ENCODE measurements at regions not wholly inside any gene's neighbourhood (a gene's known extent, or its start where the extent isn't known, plus 50 kb on each side); places are given as distances from the start of the nearest gene placed in this dataset.
"Not testable (repeated sequence)": the region's sequence is repeated elsewhere in the genome, so short reads cannot be mapped to it uniquely, and the experiment has no call there.

- in situ Hi-C loops (cut with HindIII; ENCODE audit: low pct_unique_long_range_greater_than_20kb, low sequenced_read_pairs): no loop called here
- DNase-seq (ENCODE audit: low read depth, low spot score): no peak
Measured at GRCh38 chr6:76506808-76507207, 434.3 kb upstream of the IMPG1 start.

- in situ Hi-C loops (cut with HindIII; ENCODE audit: low pct_unique_long_range_greater_than_20kb, low sequenced_read_pairs): no loop called here
- no peak for DNase-seq (ENCODE audit: low read depth, low spot score)
Measured at GRCh38 chr6:76495909-76496308, 423.4 kb upstream of the IMPG1 start.

- DNase-seq (ENCODE audit: low read depth, low spot score); in situ Hi-C loops (cut with HindIII; ENCODE audit: low pct_unique_long_range_greater_than_20kb, low sequenced_read_pairs): not testable (repeated sequence)
Measured at GRCh38 chr6:76491376-76491775, 418.9 kb upstream of the IMPG1 start.

GRCh38 chr6:76490456-76490855 lies 418.0 kb upstream of the IMPG1 start:
- no peak for DNase-seq (ENCODE audit: low read depth, low spot score)

GRCh38 chr6:76481101-76481500 lies 408.6 kb upstream of the IMPG1 start:
- in situ Hi-C loops (cut with HindIII; ENCODE audit: low pct_unique_long_range_greater_than_20kb, low sequenced_read_pairs): no loop called here
- no peak for DNase-seq (ENCODE audit: low read depth, low spot score)

More at GRCh38 chr6:76490456-76490855, 418.0 kb upstream of the IMPG1 start:
- in situ Hi-C loops (cut with HindIII; ENCODE audit: low pct_unique_long_range_greater_than_20kb, low sequenced_read_pairs): no loop called here

GRCh38 chr6:76472858-76473257 lies 400.4 kb upstream of the IMPG1 start:
- in situ Hi-C loops (cut with HindIII; ENCODE audit: low pct_unique_long_range_greater_than_20kb, low sequenced_read_pairs): no loop called here
- no peak for DNase-seq (ENCODE audit: low read depth, low spot score)

GRCh38 chr6:76466286-76466685 lies 393.8 kb upstream of the IMPG1 start:
- no peak for DNase-seq (ENCODE audit: low read depth, low spot score)
- in situ Hi-C loops (cut with HindIII; ENCODE audit: low pct_unique_long_range_greater_than_20kb, low sequenced_read_pairs): no loop called here

GRCh38 chr6:76465410-76465809 lies 392.9 kb upstream of the IMPG1 start:
- in situ Hi-C loops (cut with HindIII; ENCODE audit: low pct_unique_long_range_greater_than_20kb, low sequenced_read_pairs): no loop called here
- no peak for DNase-seq (ENCODE audit: low read depth, low spot score)

GRCh38 chr6:76453270-76453669 lies 380.8 kb upstream of the IMPG1 start:
- in situ Hi-C loops (cut with HindIII; ENCODE audit: low pct_unique_long_range_greater_than_20kb, low sequenced_read_pairs): no loop called here
- DNase-seq (ENCODE audit: low read depth, low spot score): no peak

- in situ Hi-C loops (cut with HindIII; ENCODE audit: low pct_unique_long_range_greater_than_20kb, low sequenced_read_pairs): no loop called here
- DNase-seq (ENCODE audit: low read depth, low spot score): no peak
Measured at GRCh38 chr6:76451926-76452709, 379.7 kb upstream of the IMPG1 start.

GRCh38 chr6:76448109-76448508 lies 375.6 kb upstream of the IMPG1 start:
- in situ Hi-C loops (cut with HindIII; ENCODE audit: low pct_unique_long_range_greater_than_20kb, low sequenced_read_pairs): no loop called here
- DNase-seq (ENCODE audit: low read depth, low spot score): no peak

- in situ Hi-C loops (cut with HindIII; ENCODE audit: low pct_unique_long_range_greater_than_20kb, low sequenced_read_pairs): no loop called here
- DNase-seq (ENCODE audit: low read depth, low spot score): no peak
Measured at GRCh38 chr6:76441875-76442274, 369.4 kb upstream of the IMPG1 start.

- in situ Hi-C loops (cut with HindIII; ENCODE audit: low pct_unique_long_range_greater_than_20kb, low sequenced_read_pairs): no loop called here
- DNase-seq (ENCODE audit: low read depth, low spot score): no peak
Measured at GRCh38 chr6:76439811-76440210, 367.3 kb upstream of the IMPG1 start.

- in situ Hi-C loops (cut with HindIII; ENCODE audit: low pct_unique_long_range_greater_than_20kb, low sequenced_read_pairs): no loop called here
- no peak for DNase-seq (ENCODE audit: low read depth, low spot score)
Measured at GRCh38 chr6:76438768-76439167, 366.3 kb upstream of the IMPG1 start.

- no peak for DNase-seq (ENCODE audit: low read depth, low spot score)
- in situ Hi-C loops (cut with HindIII; ENCODE audit: low pct_unique_long_range_greater_than_20kb, low sequenced_read_pairs): no loop called here
Measured at GRCh38 chr6:76435174-76435573, 362.7 kb upstream of the IMPG1 start.

GRCh38 chr6:76422511-76423213 lies 350.2 kb upstream of the IMPG1 start:
- no peak for DNase-seq (ENCODE audit: low read depth, low spot score)

GRCh38 chr6:76420094-76420493 lies 347.6 kb upstream of the IMPG1 start:
- in situ Hi-C loops (cut with HindIII; ENCODE audit: low pct_unique_long_range_greater_than_20kb, low sequenced_read_pairs): no loop called here

More at GRCh38 chr6:76422511-76423213, 350.2 kb upstream of the IMPG1 start:
- in situ Hi-C loops (cut with HindIII; ENCODE audit: low pct_unique_long_range_greater_than_20kb, low sequenced_read_pairs): no loop called here

GRCh38 chr6:76418560-76419223 lies 346.2 kb upstream of the IMPG1 start:
- in situ Hi-C loops (cut with HindIII; ENCODE audit: low pct_unique_long_range_greater_than_20kb, low sequenced_read_pairs): no loop called here
- DNase-seq (ENCODE audit: low read depth, low spot score): no peak

More at GRCh38 chr6:76420094-76420493, 347.6 kb upstream of the IMPG1 start:
- DNase-seq (ENCODE audit: low read depth, low spot score): no peak

All from SK-MEL-5 (cell line).